Activated T-helper 1 cell treated with Interleukin-2 at 50 U/mL for 16 hours (primary cell): ENCODE measurements at regions not wholly inside any gene's neighbourhood (a gene's known extent, or its start where the extent isn't known, plus 50 kb on each side); places are given as distances from the start of the nearest gene placed in this dataset.
"Not testable (repeated sequence)": the region's sequence is repeated elsewhere in the genome, so short reads cannot be mapped to it uniquely, and the experiment has no call there.

Source experiments
- DNase-seq: peaks from one replicate; pipeline ENCODE4 v3.0.0-alpha.2; 2020; ENCODE audit warnings: low read depth

DNA sequence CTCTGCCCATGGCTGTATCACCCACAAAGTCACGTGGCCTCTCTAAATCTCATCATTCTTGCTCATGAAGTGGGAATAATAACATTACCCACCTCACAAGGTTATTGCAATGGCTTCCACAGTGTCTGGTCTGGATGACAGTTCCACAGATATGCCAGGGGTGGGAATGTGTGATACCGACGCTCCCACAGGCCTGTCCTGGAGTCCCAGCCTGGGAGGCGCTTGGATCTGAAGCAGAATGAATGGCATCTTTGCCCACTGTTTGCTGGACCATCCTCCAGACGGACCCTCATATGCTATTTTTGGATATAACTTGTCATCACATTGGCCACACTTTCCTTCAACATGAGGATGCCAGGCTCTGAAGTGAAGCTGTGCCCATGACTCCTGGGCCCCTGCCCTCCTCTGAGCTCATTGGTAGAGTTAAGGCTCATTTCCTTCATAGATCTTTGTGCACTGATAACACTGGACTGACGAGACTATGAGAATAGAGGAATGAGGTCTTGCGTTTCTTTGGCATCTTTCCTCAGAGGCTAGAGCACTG lies 279.8 kb upstream of the ZNF32 start:
- DNase-seq = no peak

DNA sequence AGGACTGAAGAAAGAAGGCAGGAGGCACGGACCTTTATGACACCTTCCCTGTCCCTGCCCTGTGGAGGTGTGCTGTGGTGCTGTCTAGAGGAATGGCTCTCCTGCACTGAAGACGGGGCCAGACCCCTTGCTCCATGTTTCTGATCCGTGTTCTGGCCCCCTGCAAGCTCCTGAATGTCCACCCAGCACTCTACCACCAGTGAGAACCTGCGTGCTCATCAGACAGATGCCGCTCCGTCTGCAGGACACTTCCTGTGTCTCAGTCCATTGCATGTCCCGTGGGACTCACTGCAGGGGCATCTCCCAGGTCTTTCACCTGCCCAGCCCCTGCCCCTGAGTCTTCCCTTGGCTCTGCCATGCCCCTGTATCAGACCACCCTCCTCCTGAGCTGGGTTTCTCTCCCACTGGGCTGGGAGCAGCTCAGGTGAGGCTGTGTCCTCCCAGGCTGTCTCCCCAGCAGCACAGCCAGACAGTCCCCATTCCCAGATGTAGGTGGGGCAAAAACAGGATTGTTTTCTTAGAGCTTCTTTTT lies 278.3 kb upstream of the ZNF32 start:
- DNase-seq = no peak

DNA sequence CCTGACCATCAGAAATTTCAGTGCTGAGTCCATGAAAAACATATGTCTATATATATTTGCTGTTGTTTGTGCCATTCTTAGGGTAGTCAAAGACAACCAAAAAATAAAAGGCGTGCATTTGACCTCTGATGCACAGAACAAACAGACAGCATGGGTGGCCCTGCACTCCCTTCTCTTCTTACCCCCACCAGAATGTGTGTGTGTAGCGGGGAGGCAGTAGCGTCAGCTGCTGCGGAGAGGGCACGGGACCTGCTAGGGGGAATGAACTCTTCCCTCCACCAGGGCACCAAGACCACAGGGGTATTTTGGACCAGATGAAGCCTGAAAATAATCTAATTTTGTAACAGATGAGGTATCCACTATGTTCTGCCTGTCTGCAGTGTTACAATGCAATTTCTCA lies 277.7 kb upstream of the ZNF32 start:
- DNase-seq = no peak

DNA sequence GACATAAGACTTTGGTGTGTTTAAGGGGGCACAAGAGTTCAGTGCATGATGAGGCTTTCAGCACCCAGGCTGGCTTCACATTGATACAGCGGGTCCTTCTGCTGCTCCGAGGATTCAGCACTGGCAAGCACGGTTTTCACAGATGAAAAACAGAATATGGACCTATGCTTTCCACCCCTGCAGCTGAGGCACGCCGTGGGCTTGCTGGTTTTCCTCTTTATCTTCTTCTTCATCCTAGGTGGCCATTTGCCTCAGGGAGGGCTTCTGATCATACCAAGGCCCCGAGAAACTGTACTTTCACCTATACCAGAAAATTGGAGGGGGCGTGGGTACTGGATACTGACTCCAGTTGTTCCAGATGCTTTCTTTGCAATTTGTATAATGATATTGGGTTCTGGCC lies 277.1 kb upstream of the ZNF32 start:
- no peak for DNase-seq

DNA sequence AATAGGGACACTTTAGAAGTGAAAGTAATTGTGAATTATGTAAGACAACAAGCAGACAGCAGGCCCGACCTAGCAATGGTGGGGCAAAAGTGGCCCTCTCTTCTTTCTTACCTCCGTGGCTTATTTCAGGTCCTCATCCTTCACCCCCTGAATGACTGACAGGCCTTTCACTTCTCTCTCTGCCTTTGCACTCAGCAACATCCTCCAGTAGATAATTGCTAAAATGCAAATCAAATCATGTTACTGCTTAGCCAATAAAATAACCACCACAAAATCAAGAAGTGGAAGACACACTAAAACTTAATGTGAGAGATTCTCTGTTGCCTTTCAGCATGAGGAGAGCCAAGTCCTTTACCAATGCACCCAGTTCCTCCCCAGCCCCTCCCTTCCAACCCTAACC lies 274.6 kb upstream of the ZNF32 start:
- DNase-seq = no peak

DNA sequence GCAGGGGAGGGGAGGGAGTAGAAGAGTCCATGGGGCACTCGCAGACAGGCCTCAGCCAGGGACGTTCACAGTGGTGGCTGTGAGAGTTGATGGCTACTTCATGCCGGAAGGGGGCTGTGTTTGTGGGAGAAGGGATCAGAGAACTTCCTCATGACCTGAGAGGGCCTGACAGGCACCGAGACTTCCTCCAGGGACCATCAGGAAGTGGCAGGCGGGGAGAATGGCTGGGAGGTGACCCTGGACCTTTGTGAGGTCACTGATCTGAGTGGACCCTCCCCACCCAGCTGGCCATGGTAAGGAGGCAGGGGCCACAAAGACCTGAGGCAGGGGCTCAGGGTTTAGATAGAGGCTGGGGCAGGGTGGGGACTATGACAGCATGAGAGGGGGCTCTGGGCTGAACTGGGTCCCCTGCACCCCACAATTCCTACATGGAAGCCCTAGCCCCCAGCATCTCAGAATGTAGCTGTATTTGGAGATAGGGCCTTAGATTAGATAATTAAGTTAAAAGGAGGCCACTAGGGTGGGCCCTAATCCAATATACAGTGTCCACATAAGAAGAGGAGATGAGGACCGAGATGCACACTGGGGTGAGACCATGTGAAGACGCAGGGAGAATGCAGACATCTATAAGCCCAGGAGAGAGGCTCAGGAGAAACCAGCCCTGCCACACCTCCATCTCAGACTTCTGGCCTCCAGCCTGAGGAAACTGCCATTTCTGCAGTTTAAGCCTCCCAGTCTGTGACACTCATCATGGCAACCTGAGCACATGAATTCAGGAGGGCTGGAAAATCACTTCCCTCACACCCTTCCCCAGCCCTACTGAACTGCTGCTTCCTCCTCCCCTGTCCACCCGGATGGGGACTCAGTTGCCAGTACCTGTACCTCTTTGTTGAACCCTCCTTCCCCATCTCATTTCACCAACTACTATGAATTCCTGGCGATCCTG lies 273.9 kb upstream of the ZNF32 start:
- no peak for DNase-seq

DNA sequence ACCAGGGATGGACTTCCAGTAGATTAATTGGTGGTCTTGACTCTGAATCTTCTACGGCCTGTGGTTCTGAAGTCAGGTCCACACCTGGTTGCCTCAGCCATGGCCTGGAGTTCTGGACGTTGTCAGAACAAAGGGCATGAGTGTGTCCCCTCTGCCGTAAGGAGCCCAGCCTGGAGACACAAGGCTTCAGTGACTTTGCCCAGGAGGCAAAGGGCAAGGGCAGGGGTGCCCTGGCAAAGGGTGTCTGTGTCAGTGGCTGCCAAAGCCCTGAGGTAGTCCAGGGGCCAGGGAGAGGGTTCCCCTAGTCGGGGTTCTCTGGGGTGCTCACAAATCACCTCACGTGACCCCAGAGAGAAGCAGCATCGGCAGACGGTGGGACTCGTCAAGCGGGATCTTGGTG lies 273.2 kb upstream of the ZNF32 start:
- no peak for DNase-seq

DNA sequence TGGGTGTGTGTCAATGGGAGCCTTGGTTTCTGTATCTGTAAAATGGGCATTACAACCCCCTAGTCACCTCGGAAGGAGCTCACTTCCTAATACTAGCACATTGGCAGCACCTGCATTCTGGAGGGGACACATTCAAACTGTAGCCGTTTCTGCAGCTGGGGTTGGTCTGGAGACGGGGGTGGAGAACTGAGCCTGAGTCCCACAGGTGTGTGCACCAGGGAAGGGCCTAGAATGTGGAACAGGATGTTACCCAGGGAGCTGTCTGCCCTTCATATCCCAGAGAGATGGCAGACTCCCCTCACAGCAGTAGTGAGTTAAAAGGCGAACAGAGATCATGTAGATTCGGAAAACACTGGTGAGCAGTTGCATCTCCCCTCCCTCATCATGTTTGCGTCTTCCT lies 272.8 kb upstream of the ZNF32 start:
- DNase-seq = no peak

DNA sequence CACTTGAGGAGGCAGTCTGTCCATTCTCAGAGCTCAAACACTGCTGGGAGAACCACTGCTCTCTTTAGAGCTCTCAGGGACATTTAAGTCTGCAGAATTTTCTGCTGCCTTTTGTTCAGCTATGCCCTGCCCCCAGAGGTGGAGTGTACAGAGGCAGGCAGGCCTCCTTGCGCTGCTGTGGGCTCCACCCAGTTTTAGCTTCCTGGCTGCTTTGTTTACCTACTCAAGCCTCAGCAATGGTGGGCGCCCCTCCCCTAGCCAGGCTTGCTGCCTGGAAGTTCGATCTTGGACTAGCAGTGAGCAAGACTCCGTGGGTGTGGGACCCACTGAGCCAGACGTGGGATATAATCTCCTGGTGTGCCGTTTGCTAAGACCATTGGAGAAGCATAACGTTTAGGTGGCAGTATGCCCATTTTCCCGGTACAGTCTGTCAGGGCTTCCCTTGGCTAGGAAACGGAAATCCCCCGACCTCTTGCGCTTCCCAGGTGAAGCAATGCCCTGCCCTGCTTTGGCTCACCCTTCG lies 271.6 kb upstream of the ZNF32 start:
- not testable (repeated sequence) for DNase-seq

DNA sequence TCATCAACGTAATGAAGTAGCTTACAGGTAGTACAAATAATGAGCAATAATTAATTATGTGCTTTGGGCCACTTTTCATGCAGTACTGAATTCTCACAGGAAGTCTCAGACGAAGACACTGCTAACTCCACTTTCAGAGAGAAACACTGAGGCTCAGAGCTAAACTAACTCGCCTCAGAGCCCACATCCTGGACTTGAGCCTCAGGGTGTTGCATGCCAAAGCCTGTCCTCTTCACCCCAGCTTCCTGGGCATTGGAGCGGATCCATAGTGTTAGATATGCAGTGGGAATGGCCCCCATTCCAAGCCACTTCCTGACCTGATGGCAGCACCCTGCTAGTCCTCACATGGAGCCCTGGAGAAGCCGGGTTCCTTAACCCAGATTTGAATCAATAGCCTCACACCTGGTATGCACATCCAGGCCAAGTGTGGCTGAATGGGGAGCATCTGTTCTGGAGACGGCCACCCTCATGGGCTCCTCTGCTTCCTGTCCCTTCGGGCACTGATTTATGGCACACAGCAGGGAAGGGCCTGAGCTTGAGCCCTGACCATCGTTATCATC lies 265.1 kb upstream of the ZNF32 start:
- DNase-seq = no peak

DNA sequence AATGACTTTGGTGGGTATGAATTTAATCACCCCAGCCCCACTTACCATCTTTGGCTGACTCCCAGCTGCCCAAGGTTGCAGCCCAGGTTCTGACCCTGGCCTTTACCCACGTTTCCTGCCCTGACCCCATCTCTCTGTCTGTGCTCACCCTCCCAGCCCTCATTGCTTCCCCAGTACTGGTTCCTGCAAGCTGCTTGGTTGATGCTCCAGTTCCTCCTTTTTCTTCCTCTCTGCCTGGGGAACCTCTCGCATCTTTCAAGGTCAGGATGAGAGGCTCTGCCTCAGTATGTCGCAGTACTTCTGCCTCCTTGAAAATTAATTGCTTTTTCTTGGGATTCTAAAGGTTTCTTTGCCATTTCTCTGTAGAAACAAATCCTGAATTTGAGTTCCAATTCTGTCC lies 263.8 kb upstream of the ZNF32 start:
- DNase-seq = no peak

DNA sequence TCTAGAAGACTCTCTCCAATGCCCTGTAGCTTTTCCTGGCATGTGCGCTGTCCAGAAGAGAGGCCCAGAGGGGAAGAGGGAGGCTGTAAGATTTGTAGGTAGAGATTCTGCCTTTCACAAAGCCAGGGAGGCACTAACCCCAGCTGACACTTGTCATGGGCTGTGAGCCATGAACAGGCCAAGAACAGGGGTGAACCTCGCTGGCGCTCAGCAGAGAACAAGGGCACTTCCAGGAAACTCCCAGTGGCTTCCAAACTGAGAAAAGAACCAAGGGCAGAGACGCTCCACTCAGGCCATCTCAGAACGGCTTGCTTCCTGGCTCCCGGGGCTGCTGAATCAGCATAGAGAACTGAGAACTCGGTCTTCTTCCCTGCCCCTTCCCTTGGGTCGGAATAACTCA lies 257.8 kb upstream of the ZNF32 start:
- DNase-seq = no peak

DNA sequence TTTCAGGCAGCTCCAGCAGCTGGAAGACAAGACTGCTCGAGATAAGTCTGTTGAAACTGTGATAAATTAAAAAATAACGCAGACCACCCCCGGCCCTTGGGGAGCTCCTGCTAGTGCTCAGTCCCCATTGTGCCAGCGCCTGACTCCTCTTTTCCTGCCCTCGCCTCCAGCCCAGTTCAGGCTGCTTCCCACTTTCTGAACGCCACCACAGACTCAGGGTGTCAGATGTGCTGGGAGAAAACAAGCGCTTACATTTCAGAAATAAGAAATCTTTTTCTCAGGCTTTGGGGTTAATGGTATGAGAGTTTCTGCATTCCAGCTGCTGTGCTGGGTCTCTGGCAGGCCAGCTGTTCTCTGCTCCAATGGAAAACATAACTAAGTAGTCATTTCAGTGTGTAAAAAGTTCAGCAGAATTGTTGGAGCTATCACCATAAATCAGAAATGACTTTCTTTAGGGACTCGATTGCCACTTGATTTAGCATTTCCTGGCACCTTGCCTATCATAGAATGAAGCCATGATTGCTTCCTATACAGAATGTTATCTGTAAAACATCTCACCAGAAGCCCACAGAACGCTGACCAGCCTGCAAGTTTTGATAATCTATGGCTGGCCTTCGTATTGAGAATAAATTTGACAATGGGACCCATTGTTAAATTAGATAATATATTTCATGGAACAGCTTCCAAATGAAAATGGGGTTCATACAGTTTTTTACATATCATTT lies 257.0 kb upstream of the ZNF32 start:
- no peak for DNase-seq

DNA sequence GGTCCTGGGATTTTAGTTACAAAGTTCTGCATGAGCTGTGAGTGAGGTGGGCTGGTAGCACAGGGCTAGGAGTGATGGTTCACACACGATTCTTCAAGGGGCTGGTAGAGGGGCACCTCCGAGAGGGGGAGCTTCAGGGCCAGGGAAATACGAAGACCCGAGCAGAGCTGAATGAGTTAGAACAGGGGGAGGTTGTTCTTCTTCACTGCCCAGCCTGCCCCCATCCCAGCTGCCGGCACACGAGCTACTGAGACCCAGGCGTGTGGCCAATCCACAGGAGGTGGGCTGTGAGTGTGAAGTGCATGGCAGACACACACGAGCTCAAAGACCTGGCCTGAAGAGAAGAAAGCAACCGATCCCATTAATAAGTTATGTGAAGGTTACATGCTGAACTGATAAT lies 256.2 kb upstream of the ZNF32 start:
- DNase-seq = no peak

DNA sequence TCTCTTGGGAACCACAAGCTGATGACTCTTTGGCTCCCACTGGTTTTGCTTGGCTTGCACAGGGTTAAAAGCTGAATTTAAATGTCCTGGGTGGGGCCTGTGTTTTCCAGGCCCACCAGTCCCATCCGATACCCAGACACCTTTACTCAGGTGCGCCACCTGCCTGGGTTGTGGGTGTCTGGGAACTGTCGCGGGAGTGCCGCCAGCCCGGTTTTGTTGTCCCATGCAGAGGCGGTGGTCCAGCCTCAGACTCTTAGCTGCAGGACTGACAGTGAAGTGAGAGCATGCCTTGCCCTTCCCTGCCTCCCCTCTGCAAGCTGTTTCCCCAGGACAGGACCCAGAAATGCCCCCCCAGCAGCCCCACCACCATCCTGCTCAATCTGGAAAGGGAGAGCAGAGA lies 255.6 kb upstream of the ZNF32 start:
- no peak for DNase-seq

DNA sequence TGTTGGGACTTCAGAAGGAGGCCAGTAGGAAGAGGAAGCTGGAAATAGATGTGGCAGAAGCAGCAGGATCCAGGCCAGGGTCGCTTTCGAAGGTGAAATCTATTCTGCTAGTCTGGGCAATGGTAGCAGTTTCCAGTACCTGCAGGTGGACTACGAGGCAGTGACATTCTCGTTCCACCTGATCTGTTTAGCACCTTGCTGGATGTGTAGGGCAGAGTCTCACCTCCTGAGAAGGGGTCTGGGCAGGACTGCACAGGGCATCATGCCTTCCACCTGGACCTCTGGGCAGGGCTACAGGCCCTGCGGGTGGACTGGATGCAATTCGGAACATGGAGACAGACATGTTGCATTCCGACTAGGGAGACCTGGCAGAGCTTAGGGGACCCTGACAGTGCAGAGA lies 254.8 kb upstream of the ZNF32 start:
- no peak for DNase-seq

DNA sequence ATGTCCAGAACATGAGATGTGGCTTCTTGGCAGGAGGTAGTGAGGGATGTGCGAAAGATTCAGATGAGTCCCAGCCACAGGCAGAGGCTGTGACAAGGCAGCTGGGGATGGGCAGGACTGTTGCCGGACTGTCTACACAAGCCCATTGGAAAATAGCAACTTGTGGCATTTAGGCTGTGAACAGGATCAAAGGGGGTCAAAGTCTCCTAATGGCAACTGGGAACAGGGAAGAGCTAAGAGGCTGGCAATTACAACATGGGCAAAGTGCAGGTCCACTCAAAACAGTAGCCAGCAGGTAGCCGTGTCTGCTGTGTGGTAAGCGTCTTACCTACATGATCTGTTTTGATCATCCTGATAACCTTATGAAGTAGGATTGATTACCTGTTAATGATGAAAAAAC lies 254.2 kb upstream of the ZNF32 start:
- DNase-seq = no peak

DNA sequence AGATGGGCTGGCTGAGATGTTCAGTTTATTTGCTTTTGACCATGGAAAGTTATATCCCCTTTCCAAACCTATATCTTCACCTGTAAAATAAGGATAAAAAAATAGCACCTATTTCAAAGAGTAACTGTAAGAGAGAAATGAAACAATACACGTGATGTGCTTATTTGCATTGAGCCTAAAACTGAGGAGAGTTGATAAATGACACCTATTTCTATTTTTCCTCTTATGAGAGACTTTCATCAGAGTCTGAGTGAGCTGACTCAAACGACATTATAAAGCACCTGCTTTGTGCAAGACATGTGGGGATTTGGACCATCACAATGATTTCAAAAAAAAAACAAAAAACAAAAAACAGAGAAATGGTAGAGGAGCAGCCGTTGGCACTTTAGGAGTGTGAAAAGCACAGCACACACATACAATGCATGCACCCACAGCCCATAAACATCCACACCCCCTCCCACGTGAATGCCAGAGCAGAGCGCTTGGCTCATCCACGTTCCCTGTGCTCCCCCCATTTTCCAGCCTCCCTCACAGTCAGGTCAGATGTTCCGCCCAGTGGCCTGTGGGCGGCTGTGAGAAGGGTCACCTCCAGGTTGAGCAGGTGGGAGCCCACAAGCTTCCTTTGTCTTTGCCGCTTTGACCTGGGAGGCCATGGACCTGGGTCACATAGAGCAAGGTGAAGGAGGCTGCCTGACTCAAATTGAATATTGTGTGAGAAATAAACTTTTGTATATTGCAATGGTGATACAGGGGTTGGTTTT lies 253.2 kb upstream of the ZNF32 start:
- DNase-seq = no peak

DNA sequence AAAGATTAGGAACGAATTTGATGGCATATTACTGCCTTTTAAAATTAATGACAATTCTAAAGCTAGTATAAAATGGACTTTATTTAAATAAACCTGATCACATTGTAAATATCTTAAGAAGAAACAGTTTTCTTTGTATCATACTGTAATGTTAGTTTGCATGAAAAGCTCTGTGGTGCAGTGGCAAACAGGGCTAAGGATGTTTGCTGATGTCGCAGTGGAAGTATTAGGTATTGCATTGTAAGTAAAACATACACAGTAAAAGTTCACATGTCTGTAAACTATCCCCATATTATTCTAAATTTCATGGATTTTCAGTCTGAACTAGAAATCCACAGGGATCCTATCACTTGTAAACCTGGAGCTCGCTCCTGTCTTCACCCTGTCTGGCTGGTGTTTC lies 252.6 kb upstream of the ZNF32 start:
- no peak for DNase-seq

DNA sequence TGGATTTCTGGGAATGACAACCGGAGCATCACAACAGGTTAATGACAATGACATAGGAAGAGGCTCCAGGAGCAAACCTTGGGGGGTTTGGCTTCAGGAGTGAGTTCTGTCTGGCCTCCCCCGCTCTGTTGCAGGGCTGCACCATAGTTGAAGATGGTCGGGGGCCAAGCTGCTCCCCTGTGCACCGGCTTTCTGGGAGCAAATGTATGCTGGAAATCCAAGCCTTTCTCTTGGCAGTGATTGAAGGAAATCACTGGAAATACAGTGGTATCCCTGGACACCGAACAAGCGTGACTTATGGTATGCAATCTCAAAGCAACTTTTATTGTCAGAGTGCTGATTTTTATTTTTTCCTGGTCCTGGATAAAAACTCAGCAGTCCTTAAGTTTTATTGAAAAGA lies 251.9 kb upstream of the ZNF32 start:
- no peak for DNase-seq

DNA sequence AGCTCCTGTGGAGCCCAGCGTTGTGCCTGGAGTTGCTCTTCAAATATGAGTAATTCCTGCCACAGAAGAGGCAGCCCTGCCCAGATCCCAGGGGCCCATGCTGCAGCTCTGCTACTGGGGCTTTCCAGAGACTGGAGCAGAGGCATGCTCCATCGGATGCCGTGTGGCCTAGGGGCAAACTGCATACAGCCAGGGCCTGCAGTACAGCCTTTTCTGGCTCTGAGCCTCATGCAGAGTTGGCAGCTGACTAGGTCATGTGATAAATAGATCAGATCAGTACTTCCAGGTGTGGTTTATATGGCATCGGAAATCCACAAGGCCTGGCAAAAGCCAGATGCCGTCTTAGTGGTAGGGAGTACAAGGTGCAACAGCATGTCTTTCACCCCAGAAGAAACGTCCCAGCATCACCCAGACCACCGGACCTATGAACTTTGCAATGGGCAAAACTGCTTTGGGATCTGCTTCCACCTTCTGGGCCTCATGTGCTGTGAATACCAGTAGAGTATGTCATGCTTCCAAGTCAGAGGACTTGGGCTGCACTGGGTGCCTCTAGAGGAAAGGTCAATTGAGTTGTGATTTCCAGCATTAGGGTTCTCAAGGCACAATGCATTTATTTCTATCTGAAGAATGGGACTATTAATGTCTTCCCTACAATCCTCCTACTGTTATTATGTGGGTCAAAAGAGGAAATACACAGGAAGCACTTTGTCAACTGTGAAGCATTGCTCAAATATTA lies 250.7 kb upstream of the ZNF32 start:
- DNase-seq = no peak
